Right cardiac atrium (tissue), 5 donors: ENCODE measurements at regions not wholly inside any gene's neighbourhood (a gene's known extent, or its start where the extent isn't known, plus 50 kb on each side); places are given as distances from the start of the nearest gene placed in this dataset.
A peak's percentile ranks its signal among the peaks of the same experiment; 100 is the strongest.

Experiments used
- ATAC-seq, 2 donors: fragments of 200-7000 bp; cut with Tn5 transposase; one replicate each; pipeline versions ENCODE4 v1.8.0 to v1.9.1; 2020; ENCODE audit warnings: moderate library complexity in 2 of 2, mild to moderate bottlenecking in 1 of 2
- DNase-seq, 3 donors: peaks; one replicate each; pipeline ENCODE4 v3.0.0-alpha.2; 2020
- H3K27ac ChIP-seq: one replicate; pipeline ENCODE4 v1.5.1; 2013; ENCODE audit warnings: mild to moderate bottlenecking, low read length, control low read depth, moderate library complexity
- H3K27me3 ChIP-seq: one replicate; pipeline ENCODE4 v1.6.1; 2013; ENCODE audit not compliant: control insufficient read depth, insufficient read depth
- H3K4me1 ChIP-seq: one replicate; pipeline ENCODE4 v1.6.1; 2013; ENCODE audit warnings: low read length; ENCODE audit not compliant: control insufficient read depth, insufficient read depth
- H3K4me3 ChIP-seq: one replicate; pipeline ENCODE4 v1.5.1; 2013; ENCODE audit warnings: low read length, control low read depth
- H3K9me3 ChIP-seq: one replicate; pipeline ENCODE4 v1.6.1; 2013; ENCODE audit warnings: low read length; ENCODE audit not compliant: control insufficient read depth
- WGBS: extraction: QIAGEN DNeasy Blood & Tissue Kit; methylation state at CpG from one replicate; pipeline ENCODE4 v1.1.7; 2013; 5-methylcytosine and 5-hydroxymethylcytosine counted together
- intact Hi-C, 4 donors: fragments of 100-400 bp; cut with DNase I; formaldehyde crosslinking; loops; one replicate each; pipeline versions ENCODE4 v1.11.0 to v1.14.0; 2022 to 2023
- donor health status: healthy with polysubstance abuse.
- donor health status: DM: no; HTN: yes; CAD: no.
- donor health status: DM: no; HTN: no; CAD: no.
- donor health status: DM: no; HTN: yes; CAD: no; lungs with severe emphysema.
- donor health status: DM: yes; HTN: yes; CAD: no.

- peaks cover 3% of the 10 kb centered on the region for H3K4me1 ChIP-seq
- 72% methylated on average over 3 of the region's 3 CpGs for WGBS
- H3K27ac ChIP-seq, result no peak overlapping the region
- no peaks in the 10 kb centered on the region for H3K27me3 ChIP-seq
- ATAC-seq (no peak), DNase-seq (no peak)
- no peak overlapping the region for H3K4me3 ChIP-seq
- H3K9me3 ChIP-seq, result no peaks in the 10 kb centered on the region
- intact Hi-C loops, result no loop called here
Observed at GRCh38 chr3:73723596-73723995, 98.9 kb upstream of the PDZRN3 start.

- peaks cover 3% of the 10 kb centered on the region for H3K4me1 ChIP-seq
- H3K27me3 ChIP-seq, result no peaks in the 10 kb centered on the region
- DNase-seq (peak in 2 of 3 donors; percentile 14 to 67), ATAC-seq (no peak)
- no peaks in the 10 kb centered on the region for H3K9me3 ChIP-seq
- 43% methylated on average over 6 of the region's 6 CpGs for WGBS
- H3K4me3 ChIP-seq, result no peak overlapping the region
- no peak overlapping the region for H3K27ac ChIP-seq
- intact Hi-C loops, result no loop called here
Observed at GRCh38 chr3:73719861-73720260, 95.1 kb upstream of the PDZRN3 start.

- H3K27me3 ChIP-seq, result no peaks in the 10 kb centered on the region
- H3K27ac ChIP-seq, result no peak overlapping the region
- intact Hi-C loops, result no loop called here
- H3K4me3 ChIP-seq, result no peak overlapping the region
- ATAC-seq (peak in 1 of 2 donors; percentile 33), DNase-seq (no peak)
- 53% methylated on average over 5 of the region's 5 CpGs for WGBS
- no peaks in the 10 kb centered on the region for H3K9me3 ChIP-seq
- H3K4me1 ChIP-seq, result peaks cover 3% of the 10 kb centered on the region
Observed at GRCh38 chr3:73719413-73719851, 94.7 kb upstream of the PDZRN3 start.

GRCh38 chr3:73718326-73719110, 93.8 kb upstream of the PDZRN3 start:
- no peak for DNase-seq
- Histone ChIP-seq H3K4me1 (peaks cover 3% of the 10 kb centered on the region), H3K9me3 (no peaks in the 10 kb centered on the region), H3K27me3 (no peaks in the 10 kb centered on the region), H3K27ac (no peak overlapping the region), H3K4me3 (no peak overlapping the region)
- 72% methylated on average over 5 of the region's 5 CpGs for whole genome bisulfite sequencing
- no peak for ATAC-seq
- intact Hi-C loops, result no loop called here

GRCh38 chr3:73716418-73716817, 91.7 kb upstream of the PDZRN3 start:
- Histone ChIP-seq H3K27me3 (no peaks in the 10 kb centered on the region), H3K4me3 (no peak overlapping the region), H3K4me1 (peaks cover 3% of the 10 kb centered on the region), H3K9me3 (no peaks in the 10 kb centered on the region), H3K27ac (no peak overlapping the region)
- DNase-seq, result no peak
- 90% methylated on average over 3 of the region's 3 CpGs for WGBS
- intact Hi-C loops, result no loop called here
- ATAC-seq, result no peak

GRCh38 chr3:73710340-73710739, 85.6 kb upstream of the PDZRN3 start:
- no peak overlapping the region for H3K4me3 ChIP-seq
- H3K9me3 ChIP-seq, result no peaks in the 10 kb centered on the region
- no peaks in the 10 kb centered on the region for H3K27me3 ChIP-seq
- intact Hi-C loops, result no loop called here
- DNase-seq (no peak), ATAC-seq (no peak)
- 89% methylated on average over 1 of the region's 1 CpG for WGBS
- no peaks in the 10 kb centered on the region for H3K4me1 ChIP-seq
- no peak overlapping the region for H3K27ac ChIP-seq

GRCh38 chr3:73709712-73710111, 85.0 kb upstream of the PDZRN3 start:
- H3K4me1 ChIP-seq, result no peaks in the 10 kb centered on the region
- WGBS, result 84% methylated on average over 1 of the region's 1 CpG
- H3K27me3 ChIP-seq, result no peaks in the 10 kb centered on the region
- H3K9me3 ChIP-seq, result no peaks in the 10 kb centered on the region
- H3K27ac ChIP-seq, result no peak overlapping the region
- ATAC-seq (no peak), DNase-seq (no peak)
- intact Hi-C loops, result no loop called here
- H3K4me3 ChIP-seq, result no peak overlapping the region

GRCh38 chr3:73708956-73709355, 84.2 kb upstream of the PDZRN3 start:
- intact Hi-C loops, result no loop called here
- ATAC-seq (no peak), DNase-seq (no peak)
- H3K9me3 ChIP-seq, result no peaks in the 10 kb centered on the region
- H3K27me3 ChIP-seq, result no peaks in the 10 kb centered on the region
- H3K4me3 ChIP-seq, result no peak overlapping the region
- H3K4me1 ChIP-seq, result no peaks in the 10 kb centered on the region
- no peak overlapping the region for H3K27ac ChIP-seq
- 46% methylated on average over 2 of the region's 2 CpGs for WGBS

- no peak for ATAC-seq
- H3K4me1 ChIP-seq, result no peaks in the 10 kb centered on the region
- no peak overlapping the region for H3K27ac ChIP-seq
- H3K9me3 ChIP-seq, result no peaks in the 10 kb centered on the region
- intact Hi-C loops, result no loop called here
- DNase-seq, result no peak
- 73% methylated on average over 2 of the region's 2 CpGs for WGBS
- no peak overlapping the region for H3K4me3 ChIP-seq
- H3K27me3 ChIP-seq, result no peaks in the 10 kb centered on the region
Observed at GRCh38 chr3:73707772-73708171, 83.0 kb upstream of the PDZRN3 start.

GRCh38 chr3:73706771-73707170, 82.0 kb upstream of the PDZRN3 start:
- WGBS, result 90% methylated on average over 1 of the region's 1 CpG

GRCh38 chr3:73705792-73706191, 81.1 kb upstream of the PDZRN3 start:
- Histone ChIP-seq H3K4me3 (no peak overlapping the region), H3K27ac (no peak overlapping the region), H3K9me3 (no peaks in the 10 kb centered on the region), H3K4me1 (no peaks in the 10 kb centered on the region), H3K27me3 (no peaks in the 10 kb centered on the region)
- DNase-seq (no peak), ATAC-seq (no peak)
- 81% methylated on average over 1 of the region's 1 CpG for WGBS
- intact Hi-C loops, result no loop called here

More at GRCh38 chr3:73706771-73707170, 82.0 kb upstream of the PDZRN3 start:
- Histone ChIP-seq H3K9me3 (no peaks in the 10 kb centered on the region), H3K4me1 (no peaks in the 10 kb centered on the region), H3K27me3 (no peaks in the 10 kb centered on the region), H3K27ac (no peak overlapping the region), H3K4me3 (no peak overlapping the region)
- intact Hi-C loops, result no loop called here
- ATAC-seq, result no peak
- no peak for DNase-seq

- no peak for ATAC-seq
- Histone ChIP-seq H3K9me3 (no peaks in the 10 kb centered on the region), H3K4me1 (no peaks in the 10 kb centered on the region), H3K27me3 (no peaks in the 10 kb centered on the region), H3K4me3 (no peak overlapping the region), H3K27ac (no peak overlapping the region)
- DNase-seq, result no peak
- intact Hi-C loops, result no loop called here
Observed at GRCh38 chr3:73699327-73699726, 74.6 kb upstream of the PDZRN3 start.
